Body of pancreas (tissue), 4 donors: ENCODE measurements at regions not wholly inside any gene's neighbourhood (a gene's known extent, or its start where the extent isn't known, plus 50 kb on each side); places are given as distances from the start of the nearest gene placed in this dataset.

Experiments
- ATAC-seq: fragments of 150-250 bp; one replicate; pipeline ENCODE4 v1.9.1; 2016
- DNase-seq, 4 donors: peaks; one replicate each; pipeline ENCODE4 v3.0.0-alpha.2; 2019
- H3K27ac ChIP-seq, 4 donors: fragments of 200-600 bp; sonication (generic); 1 replicate in 3 of 4; 2 replicates in 1 of 4; pipeline versions ENCODE4 v1.5.1 to v1.6.1; 2016 to 2019; ENCODE audit warnings: mild to moderate bottlenecking in 1 of 4, mixed read lengths in 1 of 4, moderate library complexity in 1 of 4
- H3K27me3 ChIP-seq, 2 donors: fragments of 200-600 bp; sonication (generic); one replicate each; pipeline ENCODE4 v1.6.0; 2016; ENCODE audit warnings: mild to moderate bottlenecking in 1 of 2
- H3K36me3 ChIP-seq, 2 donors: fragments of 200-600 bp; sonication (generic); replicated peaks in 1 of 2; 2 replicates each; pipeline ENCODE4 v1.5.1; 2016; ENCODE audit warnings: low read depth in 2 of 2; ENCODE audit not compliant: insufficient read depth in 1 of 2
- H3K4me1 ChIP-seq: fragments of 200-600 bp; sonication (generic); one replicate; pipeline ENCODE4 v1.6.0; 2016
- H3K4me3 ChIP-seq, 2 donors: fragments of 200-600 bp; sonication (generic); 1 replicate in 1 of 2; 2 replicates in 1 of 2; pipeline ENCODE4 v1.5.1; 2016 to 2019
- H3K9me3 ChIP-seq, 3 donors: fragments of 200-600 bp; sonication (generic); 1 replicate in 2 of 3; 2 replicates in 1 of 3; pipeline ENCODE4 v1.5.1; 2016
- CTCF ChIP-seq, 7 experiments: fragments of 450-650 bp in 4 of 7; fragments of 200-600 bp in 3 of 7; sonication (generic) in 3 of 7; IDR thresholded peaks; one replicate each; pipeline ENCODE4 v1.5.1; 2016 to 2019; ENCODE audit warnings: antibody characterized with exemption in 7 of 7
- POLR2A ChIP-seq, 3 donors: fragments of 450-650 bp; IDR thresholded peaks; one replicate each; pipeline ENCODE4 v1.6.1; 2016; ENCODE audit warnings: antibody characterized with exemption in 3 of 3, mild to moderate bottlenecking in 2 of 3
- WGBS, 2 donors: methylation state at CpG; one replicate each; pipeline ENCODE4 v1.1.5; 2017; 5-methylcytosine and 5-hydroxymethylcytosine counted together
- intact Hi-C: fragments of 100-400 bp; cut with DNase I; formaldehyde crosslinking; loops from one replicate; pipeline ENCODE4 v1.15.1; 2023

GRCh38 chr6:149158076-149158475 is 159.4 kb upstream of the TAB2 start:
- TF ChIP-seq POLR2A (IDR thresholded peaks at IDR 0.05), result no peak
- Histone ChIP-seq H3K27me3 (no peaks in the 10 kb centered on the region), H3K9me3 (no peaks in the 10 kb centered on the region), H3K27ac (no peak overlapping the region), H3K36me3 (no peaks in the 10 kb centered on the region), H3K4me1 (no peaks in the 10 kb centered on the region), H3K4me3 (no peak overlapping the region)
- WGBS, 2 donors, result 92 to 100% methylated on average over 6 of the region's 6 CpGs
- intact Hi-C loops, result no loop called here
- ATAC-seq, result no peak
- DNase-seq, result no peak

GRCh38 chr6:149160943-149161342 is 156.6 kb upstream of the TAB2 start:
- Histone ChIP-seq H3K27ac (no peak overlapping the region), H3K4me1 (no peaks in the 10 kb centered on the region), H3K4me3 (no peak overlapping the region), H3K27me3 (no peaks in the 10 kb centered on the region), H3K36me3 (no peaks in the 10 kb centered on the region), H3K9me3 (no peaks in the 10 kb centered on the region)
- TF ChIP-seq CTCF (IDR thresholded peaks at IDR 0.05), result no peak
- no peak for TF ChIP-seq POLR2A (IDR thresholded peaks at IDR 0.05)
- WGBS, 2 donors, result 20 to 22% methylated on average over 1 of the region's 1 CpG
- no peak for DNase-seq
- ATAC-seq, result no peak
- intact Hi-C loops, result no loop called here

- ATAC-seq (no peak), DNase-seq (no peak)
- no peak for TF ChIP-seq POLR2A (IDR thresholded peaks at IDR 0.05)
- no peak for TF ChIP-seq CTCF (IDR thresholded peaks at IDR 0.05)
- Histone ChIP-seq H3K9me3 (no peaks in the 10 kb centered on the region), H3K27ac (no peak overlapping the region), H3K36me3 (no peaks in the 10 kb centered on the region), H3K4me3 (no peak overlapping the region), H3K4me1 (no peaks in the 10 kb centered on the region), H3K27me3 (no peaks in the 10 kb centered on the region)
- intact Hi-C loops, result no loop called here
Observed at GRCh38 chr6:149162924-149163323, 154.6 kb upstream of the TAB2 start.

- ATAC-seq (no peak), DNase-seq (no peak)
- WGBS, 2 donors, result 92% methylated on average over 12 of the region's 12 CpGs
- H3K27ac ChIP-seq, result no peak overlapping the region
- no peaks in the 10 kb centered on the region for H3K36me3 ChIP-seq
- no peak overlapping the region for H3K4me3 ChIP-seq
- intact Hi-C loops, result no loop called here
- H3K27me3 ChIP-seq, result no peaks in the 10 kb centered on the region
- no peaks in the 10 kb centered on the region for H3K9me3 ChIP-seq
- no peaks in the 10 kb centered on the region for H3K4me1 ChIP-seq
- no peak for TF ChIP-seq CTCF (IDR thresholded peaks at IDR 0.05)
- no peak for TF ChIP-seq POLR2A (IDR thresholded peaks at IDR 0.05)
Observed at GRCh38 chr6:149164199-149164750, 153.2 kb upstream of the TAB2 start.

GRCh38 chr6:149166336-149166735 is 151.2 kb upstream of the TAB2 start:
- WGBS, 2 donors, result 0 to 26% methylated on average over 1 of the region's 1 CpG
- H3K36me3 ChIP-seq, result no peaks in the 10 kb centered on the region
- no peak overlapping the region for H3K27ac ChIP-seq
- no peak overlapping the region for H3K4me3 ChIP-seq
- no peaks in the 10 kb centered on the region for H3K4me1 ChIP-seq
- TF ChIP-seq CTCF (IDR thresholded peaks at IDR 0.05) (no peak), POLR2A (IDR thresholded peaks at IDR 0.05) (no peak)
- H3K27me3 ChIP-seq, result no peaks in the 10 kb centered on the region
- ATAC-seq (no peak), DNase-seq (no peak)
- intact Hi-C loops, result no loop called here
- H3K9me3 ChIP-seq, result no peaks in the 10 kb centered on the region
